Endothelial cell of hepatic sinusoid (primary cell): ENCODE measurements at regions not wholly inside any gene's neighbourhood (a gene's known extent, or its start where the extent isn't known, plus 50 kb on each side); places are given as distances from the start of the nearest gene placed in this dataset.
"Not testable (repeated sequence)": the region's sequence is repeated elsewhere in the genome, so short reads cannot be mapped to it uniquely, and the experiment has no call there.

ENCODE experiments used
- in situ Hi-C: cut with HindIII; loops from 2 replicates; pipeline ENCODE4 v1.10.0; 2017; ENCODE audit warnings: low sequenced_read_pairs

GRCh38 chr9:16052757-16053530 lies 500.1 kb downstream of the CCDC171 start:
- in situ Hi-C loops, result no loop called here

DNA sequence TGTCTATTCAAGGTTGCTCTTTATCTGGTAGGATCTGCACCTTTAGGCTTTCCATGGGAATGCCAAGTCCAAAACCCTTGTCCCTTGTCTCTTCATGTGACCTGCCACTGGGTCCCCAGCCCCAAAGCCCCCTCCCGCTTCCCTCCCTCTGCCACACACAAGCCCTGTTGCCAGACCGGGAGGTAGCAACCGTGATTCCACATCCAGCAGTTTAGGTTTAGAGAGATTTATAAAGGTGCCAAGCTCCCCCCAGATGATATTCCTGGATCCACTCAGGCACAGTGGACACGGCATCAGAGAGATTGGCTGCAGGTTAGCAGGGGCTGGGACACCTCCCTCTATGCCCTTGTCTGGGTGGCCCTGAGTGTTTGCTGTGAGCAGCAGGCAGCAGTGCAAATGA lies 504.7 kb downstream of the CCDC171 start:
- in situ Hi-C loops, result loop anchor here (5.0 kb wide), 1 partner anchor 65 kb away; no protein-coding TSS in a partner anchor

- in situ Hi-C loops, result loop anchor here (5.0 kb wide), 1 partner anchor 64 kb away; no protein-coding TSS in a partner anchor
Observed at GRCh38 chr9:16058131-16058549, 505.3 kb downstream of the CCDC171 start.

DNA sequence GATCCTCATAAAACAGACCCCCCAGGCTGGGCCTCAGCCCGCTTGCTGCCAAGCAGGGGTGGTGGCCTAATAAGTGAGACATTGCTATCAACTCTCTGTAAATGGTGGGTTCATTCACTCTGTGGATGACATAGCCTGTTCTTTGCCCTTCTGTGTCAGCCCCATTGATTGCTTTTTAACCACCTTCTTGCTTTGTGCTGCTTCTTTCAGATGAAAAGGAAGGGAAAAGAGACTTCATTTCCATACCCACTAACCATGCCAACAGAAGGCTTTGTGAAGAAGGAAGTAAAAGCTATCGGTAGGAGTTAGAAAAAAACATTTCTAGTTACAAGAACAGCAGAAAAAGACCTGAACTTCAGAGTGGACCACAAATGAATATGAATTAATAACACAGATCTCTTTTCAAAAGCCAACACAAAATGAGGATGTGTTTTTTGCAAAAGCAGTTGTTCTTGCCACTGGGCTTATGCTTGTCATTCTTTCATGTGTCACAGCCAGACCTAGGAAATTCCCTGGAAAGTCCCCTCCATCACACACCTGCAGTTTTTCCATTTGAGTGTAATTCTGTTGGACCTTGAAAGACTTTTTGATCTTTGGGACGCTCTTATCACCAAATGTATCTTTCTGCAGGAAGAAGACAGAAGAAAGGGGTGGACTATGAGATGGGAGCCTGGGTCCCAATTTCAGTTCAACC lies 507.7 kb downstream of the CCDC171 start:
- in situ Hi-C loops, result no loop called here

DNA sequence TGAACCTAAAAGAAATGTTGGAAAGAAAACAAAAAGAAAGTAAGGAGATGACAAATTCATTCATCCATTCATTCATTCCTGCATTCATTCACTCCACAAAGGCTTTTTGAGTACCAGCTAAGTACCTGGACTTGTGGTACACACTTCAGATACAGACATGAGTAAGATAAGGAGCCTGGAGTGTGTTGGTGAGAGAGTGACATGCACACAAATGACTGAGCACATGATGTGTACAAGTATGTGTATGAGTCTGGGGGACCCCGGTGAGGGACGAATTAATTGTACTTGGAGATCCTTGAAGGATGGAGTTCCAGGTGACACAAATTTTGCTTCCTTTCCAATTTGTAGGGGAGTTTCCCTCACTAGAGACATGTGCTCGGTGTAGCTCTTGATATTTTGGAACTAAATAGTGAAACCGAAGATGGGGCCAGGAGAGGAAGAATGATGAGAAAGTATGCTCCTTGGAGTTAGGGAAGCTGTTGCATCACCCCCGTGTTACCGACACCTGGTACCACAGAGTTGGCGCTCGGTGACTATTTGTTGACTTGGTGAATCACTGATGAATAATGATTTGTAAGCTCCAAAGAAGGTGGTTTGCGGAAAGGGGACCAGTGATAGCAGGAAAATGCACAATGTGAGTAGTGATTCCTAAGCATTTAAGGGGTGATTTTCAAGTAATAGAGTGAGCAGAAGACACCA lies 509.8 kb downstream of the CCDC171 start:
- in situ Hi-C loops, result no loop called here

DNA sequence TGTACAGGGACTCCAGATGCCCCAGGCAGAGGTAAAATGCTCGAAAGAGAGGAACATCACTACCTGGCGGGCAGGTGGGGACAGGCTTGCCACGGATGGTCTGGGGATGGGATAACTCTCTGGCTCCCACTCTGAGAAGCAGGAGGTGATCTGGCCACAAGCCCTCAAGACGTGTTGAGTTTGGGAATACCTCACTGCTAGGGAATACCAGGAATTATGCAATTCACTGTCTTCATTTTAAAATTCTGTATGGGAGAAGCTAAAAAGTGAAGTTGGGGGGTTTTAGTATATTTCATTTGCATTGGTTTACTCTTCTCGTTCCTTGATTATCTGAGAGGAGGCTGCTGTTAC lies 510.4 kb downstream of the CCDC171 start:
- in situ Hi-C loops, result no loop called here

- in situ Hi-C loops, result no loop called here
Observed at GRCh38 chr9:16064771-16065170, 511.9 kb downstream of the CCDC171 start.

DNA sequence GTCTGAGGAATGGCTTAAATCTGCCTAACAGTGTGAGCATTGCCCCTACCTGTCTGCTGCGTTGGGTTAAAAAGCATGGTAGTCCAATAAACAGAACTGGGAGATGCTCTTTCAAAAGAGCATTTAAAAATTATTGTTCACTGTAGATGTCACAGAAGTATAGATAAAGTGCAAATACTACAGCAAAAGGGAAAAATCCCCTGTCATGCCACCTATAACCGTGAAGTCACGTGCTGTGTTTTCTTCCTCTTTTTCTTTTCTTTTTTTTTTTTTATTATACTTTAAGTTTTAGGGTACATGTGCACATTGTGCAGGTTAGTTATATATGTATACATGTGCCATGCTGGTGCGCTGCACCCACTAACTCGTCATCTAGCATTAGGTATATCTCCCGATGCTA lies 513.4 kb downstream of the CCDC171 start:
- in situ Hi-C loops, result not testable (repeated sequence)

GRCh38 chr9:16068476-16068875 lies 515.6 kb downstream of the CCDC171 start:
- in situ Hi-C loops, result no loop called here

DNA sequence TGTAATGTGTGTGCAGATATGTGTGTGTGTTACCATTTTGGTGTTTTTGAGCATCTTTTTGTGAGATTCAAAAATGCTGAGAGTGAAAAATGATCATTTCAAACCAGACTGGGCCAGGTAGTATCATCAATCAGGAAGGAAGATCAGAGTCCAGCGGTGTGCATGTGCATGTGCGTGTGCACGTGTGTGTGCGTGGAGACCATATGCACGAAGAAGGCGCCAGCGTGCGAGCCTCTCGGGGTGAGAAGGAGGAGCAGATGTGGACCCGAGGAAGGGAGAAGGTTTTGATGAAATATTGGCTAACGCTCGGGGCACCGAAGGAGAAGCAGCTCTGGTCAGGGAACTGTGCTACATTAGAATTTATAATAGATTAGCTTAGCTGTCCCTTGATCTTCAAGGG lies 516.4 kb downstream of the CCDC171 start:
- in situ Hi-C loops, result no loop called here

GRCh38 chr9:16069671-16070454 lies 517.0 kb downstream of the CCDC171 start:
- in situ Hi-C loops, result no loop called here

- in situ Hi-C loops, result no loop called here
Observed at GRCh38 chr9:16070455-16071145, 517.8 kb downstream of the CCDC171 start.

DNA sequence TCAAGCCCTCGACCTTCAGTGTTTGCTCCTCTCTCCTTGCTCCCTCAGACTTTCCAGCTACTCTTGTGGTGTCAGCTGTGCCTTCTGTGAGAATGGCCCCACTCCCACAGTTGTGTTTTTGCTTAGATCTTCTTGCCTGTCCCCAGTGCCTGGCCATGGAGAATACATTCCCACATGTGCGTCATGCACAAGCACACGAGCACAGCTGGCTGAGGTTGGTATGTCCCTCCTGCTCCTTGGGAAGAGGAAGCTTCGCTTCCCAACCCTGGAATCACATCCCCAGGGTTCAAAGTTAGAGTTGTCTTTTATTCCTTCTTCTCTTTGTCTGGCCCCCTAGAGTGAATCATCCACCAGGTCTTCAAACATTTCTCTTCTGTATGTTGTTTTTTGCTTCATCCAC lies 518.6 kb downstream of the CCDC171 start:
- in situ Hi-C loops, result no loop called here

GRCh38 chr9:16074963-16075362 lies 522.1 kb downstream of the CCDC171 start:
- in situ Hi-C loops, result loop anchor here (5.0 kb wide), 1 partner anchor 48 kb away; no protein-coding TSS in a partner anchor

- in situ Hi-C loops, result loop anchor here (5.0 kb wide), 1 partner anchor 48 kb away; no protein-coding TSS in a partner anchor
Observed at GRCh38 chr9:16075696-16076095, 522.9 kb downstream of the CCDC171 start.

DNA sequence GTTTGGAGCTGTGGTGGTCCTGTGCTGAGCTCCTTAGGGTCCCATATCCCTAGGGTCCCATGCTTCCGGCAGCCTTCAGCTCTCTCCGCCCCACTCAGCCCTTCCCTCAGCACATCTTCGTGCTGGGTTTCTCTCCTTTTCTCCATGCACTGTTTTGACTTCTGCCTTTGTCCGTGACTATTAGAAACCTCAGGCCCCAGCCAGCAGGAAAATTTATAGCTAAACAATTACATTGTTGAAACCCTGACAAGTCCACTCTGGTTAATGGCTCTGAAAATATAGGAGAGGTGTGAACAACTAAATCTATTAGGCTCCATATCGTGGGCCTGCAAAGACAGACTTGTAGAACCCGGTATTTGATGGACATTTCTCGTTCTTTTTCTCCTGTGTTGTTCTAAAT lies 523.7 kb downstream of the CCDC171 start:
- in situ Hi-C loops, result loop anchor here (5.0 kb wide), 1 partner anchor 49 kb away; no protein-coding TSS in a partner anchor

DNA sequence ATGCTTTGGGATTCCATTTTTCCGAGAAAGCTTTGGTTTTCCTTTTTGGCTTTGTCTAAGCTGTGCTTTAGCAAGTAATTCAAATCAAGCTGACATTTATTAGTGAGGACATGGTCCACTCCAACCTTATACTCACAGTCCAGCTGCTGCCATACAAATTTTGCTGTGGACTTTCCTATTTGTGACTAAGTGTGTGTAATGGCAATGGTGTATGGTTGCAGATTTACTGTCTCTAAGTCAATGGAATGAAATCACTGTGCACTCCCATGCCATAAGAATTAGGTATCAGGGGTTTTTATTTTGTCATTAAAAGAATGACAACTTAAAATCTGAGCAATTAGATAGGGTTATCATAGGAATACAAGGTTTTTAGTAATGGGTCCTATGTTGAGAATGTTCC lies 530.0 kb downstream of the CCDC171 start:
- in situ Hi-C loops, result no loop called here

GRCh38 chr9:16085167-16085726 lies 532.4 kb downstream of the CCDC171 start:
- in situ Hi-C loops, result no loop called here

GRCh38 chr9:16090907-16091629 lies 538.2 kb downstream of the CCDC171 start:
- in situ Hi-C loops, result no loop called here
